GM13976 (cell line): ENCODE measurements at regions not wholly inside any gene's neighbourhood (a gene's known extent, or its start where the extent isn't known, plus 50 kb on each side); places are given as distances from the start of the nearest gene placed in this dataset.
A peak's percentile ranks its signal among the peaks of the same experiment; 100 is the strongest.

Source experiments
- DNase-seq: peaks from one replicate; pipeline ENCODE4 v3.0.0; 2012; ENCODE audit warnings: low spot score
- in situ Hi-C: fragments of 300-500 bp; cut with MboI; formaldehyde crosslinking; loops from one replicate; pipeline ENCODE4 v1.12.0; 2022; ENCODE audit warnings: low sequenced_read_pairs, mixed read lengths, inconsistent platforms; ENCODE audit not compliant: unreplicated experiment
- TF ChIP-seq, protein P1 (sequence below): IDR thresholded peaks from 2 replicates; pipeline ENCODE4 v1.5.1; 2012; ENCODE audit warnings: borderline replicate concordance, mild to moderate bottlenecking; ENCODE audit not compliant: insufficient read depth; ENCODE audit errors: extremely low read depth, missing control alignments, control extremely low read depth

DNA sequence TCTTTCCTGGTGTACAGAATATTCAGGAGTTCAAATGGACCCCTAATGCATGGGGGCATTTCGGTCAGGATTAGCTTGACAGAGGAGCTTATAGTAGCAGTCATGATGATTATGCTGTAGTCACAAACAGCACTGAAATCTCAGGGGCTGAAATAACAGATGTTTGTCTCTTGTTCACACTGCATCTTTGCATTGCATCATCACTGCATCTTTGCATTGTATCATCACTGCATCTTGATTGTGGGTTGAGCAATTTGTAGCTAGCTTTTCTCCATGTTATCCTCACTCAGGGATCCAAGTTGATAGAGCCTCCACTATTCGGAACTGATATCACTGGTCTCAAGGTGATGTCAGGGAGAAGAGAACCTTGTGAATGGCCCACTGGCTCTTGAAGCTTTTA lies 160.9 kb downstream of the GATB start:
- DNase-seq = no peak
- TF ChIP-seq, protein P1, sequence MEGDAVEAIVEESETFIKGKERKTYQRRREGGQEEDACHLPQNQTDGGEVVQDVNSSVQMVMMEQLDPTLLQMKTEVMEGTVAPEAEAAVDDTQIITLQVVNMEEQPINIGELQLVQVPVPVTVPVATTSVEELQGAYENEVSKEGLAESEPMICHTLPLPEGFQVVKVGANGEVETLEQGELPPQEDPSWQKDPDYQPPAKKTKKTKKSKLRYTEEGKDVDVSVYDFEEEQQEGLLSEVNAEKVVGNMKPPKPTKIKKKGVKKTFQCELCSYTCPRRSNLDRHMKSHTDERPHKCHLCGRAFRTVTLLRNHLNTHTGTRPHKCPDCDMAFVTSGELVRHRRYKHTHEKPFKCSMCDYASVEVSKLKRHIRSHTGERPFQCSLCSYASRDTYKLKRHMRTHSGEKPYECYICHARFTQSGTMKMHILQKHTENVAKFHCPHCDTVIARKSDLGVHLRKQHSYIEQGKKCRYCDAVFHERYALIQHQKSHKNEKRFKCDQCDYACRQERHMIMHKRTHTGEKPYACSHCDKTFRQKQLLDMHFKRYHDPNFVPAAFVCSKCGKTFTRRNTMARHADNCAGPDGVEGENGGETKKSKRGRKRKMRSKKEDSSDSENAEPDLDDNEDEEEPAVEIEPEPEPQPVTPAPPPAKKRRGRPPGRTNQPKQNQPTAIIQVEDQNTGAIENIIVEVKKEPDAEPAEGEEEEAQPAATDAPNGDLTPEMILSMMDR = no peak
- in situ Hi-C loops = loop anchor here (10.0 to 25.0 kb wide), 2 partner anchors 225 to 463 kb away; no protein-coding TSS in a partner anchor

DNA sequence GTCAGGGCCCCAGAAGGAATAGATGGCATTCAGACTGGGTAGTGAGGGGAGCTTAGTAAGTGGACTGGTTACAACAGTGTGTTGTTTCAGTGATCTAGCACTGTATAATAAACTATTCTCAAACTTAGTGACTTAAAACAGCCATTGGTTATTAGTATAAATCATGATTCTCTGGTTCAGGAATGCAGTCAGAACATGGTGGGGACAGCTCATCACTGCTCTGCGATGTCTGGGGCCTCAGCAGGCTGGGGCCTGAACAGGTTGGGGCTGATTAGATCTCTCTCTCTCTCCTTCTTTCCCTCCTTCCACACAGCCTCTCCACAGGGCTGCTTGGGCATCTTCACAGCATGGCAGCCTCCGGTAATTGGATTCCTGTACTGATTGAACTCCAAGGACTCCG lies 160.4 kb downstream of the GATB start:
- in situ Hi-C loops = loop anchor here (10.0 to 25.0 kb wide), 2 partner anchors 226 to 463 kb away; no protein-coding TSS in a partner anchor
- no peak for DNase-seq
- TF ChIP-seq, protein P1 = no peak

DNA sequence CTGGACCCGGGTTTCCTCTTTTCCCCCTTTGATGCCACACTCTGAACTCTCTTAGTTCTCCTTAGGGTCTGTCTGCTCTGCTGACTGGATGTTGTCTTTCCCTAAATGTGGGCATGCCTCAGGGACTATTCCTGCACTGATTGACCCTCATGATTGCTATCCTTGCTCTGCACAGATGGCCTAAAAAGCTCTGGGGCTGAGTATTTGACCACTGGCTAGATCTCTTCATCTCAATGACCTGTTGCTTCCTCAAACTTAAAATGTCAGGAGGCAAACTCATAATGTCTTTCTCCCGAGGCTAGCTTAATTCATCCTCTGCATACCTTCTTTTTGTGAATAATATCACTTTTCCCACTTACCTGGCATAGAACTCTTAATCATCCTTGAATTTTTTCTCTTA lies 157.4 kb downstream of the GATB start:
- DNase-seq = no peak
- TF ChIP-seq, protein P1 = no peak
- in situ Hi-C loops = loop anchor here (10.0 to 25.0 kb wide), 2 partner anchors 229 to 466 kb away; no protein-coding TSS in a partner anchor

DNA sequence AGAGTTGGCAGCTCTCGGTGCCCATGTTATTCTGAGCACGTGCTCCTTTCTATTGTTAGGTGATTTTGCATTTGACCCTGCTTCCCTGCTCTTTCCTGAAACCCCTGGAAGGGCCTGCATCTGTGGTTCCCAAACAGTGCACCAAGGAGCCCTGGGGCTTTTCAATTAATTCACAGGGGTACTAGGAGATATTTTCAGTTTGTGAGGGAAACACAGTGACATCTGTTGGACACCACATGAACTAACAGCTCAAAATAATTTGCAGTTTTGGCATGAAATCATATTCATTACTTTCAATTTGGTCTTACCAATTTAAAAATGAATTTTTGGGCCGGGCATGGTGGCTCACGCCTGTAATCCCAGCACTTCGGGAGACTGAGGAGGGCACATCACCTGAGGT lies 156.6 kb downstream of the GATB start:
- TF ChIP-seq, protein P1 = peak; percentile 26
- DNase-seq = no peak
- in situ Hi-C loops = loop anchor here (10.0 to 25.0 kb wide), 2 partner anchors 229 to 467 kb away; no protein-coding TSS in a partner anchor

DNA sequence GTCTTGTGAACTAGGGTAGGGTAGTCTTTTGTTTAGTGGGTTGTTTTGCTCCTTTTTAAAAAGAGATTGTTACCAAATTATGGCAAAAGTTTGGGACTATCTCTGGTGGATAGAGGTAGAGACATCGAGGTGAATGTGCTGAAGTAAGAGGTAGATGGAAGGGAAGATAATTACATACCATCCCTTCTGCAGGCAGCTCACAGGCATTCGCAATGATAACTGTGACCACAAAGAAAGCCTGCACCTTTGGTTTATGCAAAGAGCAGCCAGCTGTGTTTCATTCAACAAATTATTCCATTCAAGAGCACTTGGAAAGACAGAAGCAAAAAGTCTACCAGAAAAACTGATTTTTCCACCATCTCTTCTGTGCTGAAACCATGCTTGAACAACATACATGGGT lies 155.6 kb downstream of the GATB start:
- DNase-seq = no peak
- in situ Hi-C loops = loop anchor here (10.0 to 25.0 kb wide), 2 partner anchors 230 to 468 kb away; no protein-coding TSS in a partner anchor
- TF ChIP-seq, protein P1 = no peak

DNA sequence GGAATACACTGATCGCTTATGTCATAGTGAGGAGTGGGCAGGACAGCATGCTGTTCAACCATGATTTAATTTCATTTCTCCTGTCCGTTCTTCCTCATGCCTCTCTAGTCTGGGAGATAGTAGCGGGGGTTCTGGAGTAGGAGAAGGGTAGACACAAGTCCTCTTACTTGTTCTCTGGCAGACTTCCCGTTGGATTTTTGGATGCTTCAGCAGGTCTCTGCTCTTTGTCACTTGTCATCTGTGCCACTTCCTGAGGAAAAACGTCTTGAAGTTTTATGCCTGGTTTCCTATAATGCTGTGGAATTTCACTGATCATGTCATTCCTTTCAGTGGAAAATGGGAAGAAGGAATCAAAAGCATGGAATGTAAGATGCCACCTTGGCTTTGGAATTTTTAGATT lies 154.7 kb downstream of the GATB start:
- TF ChIP-seq, protein P1 = no peak
- DNase-seq = no peak
- in situ Hi-C loops = loop anchor here (10.0 to 25.0 kb wide), 2 partner anchors 231 to 469 kb away; no protein-coding TSS in a partner anchor

DNA sequence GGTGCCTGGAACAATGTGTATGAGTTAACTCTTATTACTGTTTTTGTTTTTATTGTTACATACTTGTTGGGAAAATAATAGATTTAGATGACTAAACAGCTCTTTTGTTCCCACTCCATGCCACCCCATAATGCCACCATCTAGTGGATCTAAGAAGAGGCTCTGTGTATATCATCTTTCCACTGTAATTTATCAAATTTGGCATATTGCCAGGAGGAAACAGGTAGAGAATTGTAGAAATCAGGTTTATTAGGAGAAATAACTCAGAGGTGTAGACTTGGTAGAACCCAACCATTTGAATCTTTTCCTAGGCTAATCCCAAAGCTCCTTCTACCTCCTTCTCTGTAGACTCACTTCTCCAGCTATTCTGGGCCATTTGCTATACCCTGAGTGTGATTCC lies 150.6 kb downstream of the GATB start:
- TF ChIP-seq, protein P1 = no peak
- in situ Hi-C loops = loop anchor here (25.0 kb wide), 1 partner anchor 473 kb away; no protein-coding TSS in a partner anchor
- DNase-seq = no peak
